Mammary epithelial cell (primary cell): ENCODE measurements at regions not wholly inside any gene's neighbourhood (a gene's known extent, or its start where the extent isn't known, plus 50 kb on each side); places are given as distances from the start of the nearest gene placed in this dataset.

Source experiments
- CTCF ChIP-seq, 2 donors: IDR thresholded peaks in 1 of 2; conservative IDR thresholded peaks in 1 of 2; 2 replicates each; pipeline ENCODE4 v1.5.1; 2011 to 2012; ENCODE audit warnings: inconsistent platforms in 2 of 2, low read length in 2 of 2, mild to moderate bottlenecking in 2 of 2, control low read depth in 1 of 2, low read depth in 1 of 2; ENCODE audit not compliant: insufficient read depth in 1 of 2; ENCODE audit errors: extremely low read depth in 1 of 2
- EZH2 ChIP-seq: IDR thresholded peaks from 2 replicates; pipeline ENCODE4 v1.6.1; 2012; ENCODE audit warnings: low read length, inconsistent platforms, borderline replicate concordance

GRCh38 chr3:34213478-34213877, 415.0 kb downstream of the PDCD6IP start:
- TF ChIP-seq CTCF (conservative IDR thresholded peaks at IDR 0.05 in 1 of 2, IDR thresholded peaks at IDR 0.05 in 1 of 2; ENCODE audit: extremely low read depth in 1 of 2, insufficient read depth in 1 of 2, low read depth in 1 of 2, low read length in 2 of 2), result no peak
- TF ChIP-seq EZH2, result no peak
